GM12878 (cell line): ENCODE measurements at regions not wholly inside any gene's neighbourhood (a gene's known extent, or its start where the extent isn't known, plus 50 kb on each side); places are given as distances from the start of the nearest gene placed in this dataset.

Experiments
- ATAC-seq: fragments of 200-7000 bp; cut with Tn5 transposase; 3 replicates; pipeline ENCODE4 v1.9.1; 2020; ENCODE audit warnings: mild to moderate bottlenecking, moderate library complexity
- BruUV-seq: library from RNA; stranded (reverse); fragments of 400-500 nt; replicated peaks from 2 replicates; lab custom pipeline; 2021; lab: Mats Ljungman, UMichigan
- CTCF ChIA-PET: fragments of 300-600 bp; sonication (Branson Sonifier 250); formaldehyde crosslinking; extraction: SDS; loops from one replicate; lab custom pipeline; 2021; ENCODE audit warnings: inconsistent platforms; lab: Yijun Ruan, JAX
- POLR2A ChIA-PET: fragments of 350-600 bp; formaldehyde crosslinking; extraction: SDS; loops from one replicate; lab custom pipeline; 2021; ENCODE audit warnings: inconsistent platforms; lab: Charles Lee
- RAD21 ChIA-PET: fragments of 300-600 bp; sonication (Branson Sonifier 250); formaldehyde crosslinking; loops from one replicate; lab custom pipeline; 2023; ENCODE audit warnings: antibody characterized with exemption; ENCODE audit not compliant: unreplicated experiment; lab: Charles Lee
- SMC1A ChIA-PET: fragments of 300-600 bp; sonication (Branson Sonifier 250); formaldehyde crosslinking; loops from one replicate; lab custom pipeline; 2023; ENCODE audit not compliant: unreplicated experiment, uncharacterized antibody; lab: Charles Lee
- DNase-seq: peaks from one replicate; pipeline ENCODE4 v3.0.0-alpha.2; 2011; ENCODE audit warnings: low read depth, low spot score
- FAIRE-seq: peaks from 3 replicates; lab custom pipeline; 2011; peaks lifted over from hg19 to GRCh38; lab: Jason Lieb, UNC
- H2AFZ ChIP-seq: 2 replicates; pipeline ENCODE4 v1.6.0; 2011; ENCODE audit warnings: low read depth, low read length, control low read depth; ENCODE audit not compliant: control insufficient read depth
- H3K27ac ChIP-seq: 2 replicates; pipeline ENCODE4 v1.5.1; 2011; ENCODE audit warnings: control low read depth; ENCODE audit not compliant: control insufficient read depth, insufficient read depth
- H3K27me3 ChIP-seq, 2 experiments: replicated peaks in 1 of 2; 2 replicates each; pipeline versions ENCODE4 v1.6.0 to v1.6.1; 2011; ENCODE audit warnings: low read length in 1 of 2; ENCODE audit not compliant: control insufficient read depth in 2 of 2, insufficient read depth in 2 of 2
- H3K36me3 ChIP-seq, 2 experiments: 2 replicates each; pipeline ENCODE4 v1.5.1; 2011; ENCODE audit warnings: low read length in 1 of 2; ENCODE audit not compliant: control insufficient read depth in 2 of 2, insufficient read depth in 2 of 2
- H3K4me1 ChIP-seq: 2 replicates; pipeline ENCODE4 v1.6.1; 2011; ENCODE audit warnings: mild to moderate bottlenecking, low read length, moderate library complexity, mixed read lengths; ENCODE audit not compliant: control insufficient read depth, insufficient read depth
- H3K4me2 ChIP-seq: 2 replicates; pipeline ENCODE4 v1.6.0; 2011; ENCODE audit warnings: control low read depth; ENCODE audit not compliant: control insufficient read depth, insufficient read depth
- H3K4me3 ChIP-seq: fragments of 200-600 bp; sonication (generic); 2 replicates; pipeline ENCODE4 v1.5.1; 2016
- H3K79me2 ChIP-seq: 2 replicates; pipeline ENCODE4 v1.6.0; 2011; ENCODE audit warnings: low read length; ENCODE audit not compliant: control insufficient read depth, insufficient read depth
- H3K9ac ChIP-seq: 2 replicates; pipeline ENCODE4 v1.8.0; 2011; ENCODE audit warnings: low read length, control low read depth, mixed read lengths; ENCODE audit not compliant: control insufficient read depth, insufficient read depth
- H3K9me3 ChIP-seq: replicated peaks from 3 replicates; pipeline ENCODE4 v1.5.1; 2011; ENCODE audit warnings: mild to moderate bottlenecking, low read length; ENCODE audit not compliant: control insufficient read depth, insufficient read depth
- H4K20me1 ChIP-seq: 2 replicates; pipeline ENCODE4 v1.6.0; 2011; ENCODE audit not compliant: control insufficient read depth, insufficient read depth
- BACH1 ChIP-seq: fragments of 450-650 bp; IDR thresholded peaks from 2 replicates; pipeline ENCODE4 v1.6.1; 2017; ENCODE audit warnings: mild to moderate bottlenecking, borderline replicate concordance
- BRCA1 ChIP-seq: IDR thresholded peaks from 2 replicates; pipeline ENCODE4 v1.6.1; 2011; ENCODE audit warnings: low read depth, low read length, improper control_type of control experiment
- CREM ChIP-seq: IDR thresholded peaks from 2 replicates; pipeline ENCODE4 v1.6.1; 2014; ENCODE audit warnings: antibody characterized with exemption, low read depth
- MTA2 ChIP-seq: fragments of 450-650 bp; IDR thresholded peaks from 2 replicates; pipeline ENCODE4 v1.6.1; 2016; ENCODE audit warnings: low read depth, mild to moderate bottlenecking, moderate library complexity
- NR2C1 ChIP-seq: fragments of 450-650 bp; IDR thresholded peaks from 2 replicates; pipeline ENCODE4 v1.6.1; 2017; ENCODE audit warnings: antibody characterized with exemption, mild to moderate bottlenecking, moderate library complexity
- POU2F2 ChIP-seq: IDR thresholded peaks from 3 replicates; pipeline ENCODE4 v1.6.1; 2011; ENCODE audit warnings: low read depth, mild to moderate bottlenecking, low read length, borderline replicate concordance
- REST ChIP-seq: IDR thresholded peaks from 2 replicates; pipeline ENCODE4 v1.6.1; 2012; ENCODE audit warnings: mild to moderate bottlenecking, low read depth, low read length
- ZNF274 ChIP-seq: IDR thresholded peaks from one replicate; pipeline ENCODE4 v1.8.0; 2011; ENCODE audit not compliant: insufficient read length, insufficient read depth
- WGBS: methylation state at CpG from one replicate; pipeline ENCODE4 v1.1.6; 2016; ENCODE audit warnings: low lambda C conversion rate; ENCODE audit not compliant: insufficient replicate concordance, insufficient coverage; ENCODE audit errors: missing lambda C conversion rate; 5-methylcytosine and 5-hydroxymethylcytosine counted together
- in situ Hi-C: fragments of 300-500 bp; cut with MboI; formaldehyde crosslinking; loops from 9 replicates; pipeline ENCODE4 v1.14.3; 2018; ENCODE audit warnings: mixed read lengths
- intact Hi-C: fragments of 100-400 bp; cut with micrococcal nuclease; formaldehyde crosslinking; loops from one replicate; pipeline ENCODE4 v1.14.2; 2022; ENCODE audit not compliant: unreplicated experiment

GRCh38 chr13:111488486-111489132 is 168.2 kb downstream of the TEX29 start:
- no peak for FAIRE-seq
- Histone ChIP-seq H3K4me2 (no peak overlapping the region), H3K27ac (no peak overlapping the region), H3K4me3 (no peak overlapping the region), H2AFZ (no peak overlapping the region), H3K9me3 (no peaks in the 10 kb centered on the region; the same call in 2 of the 3 replicates), H4K20me1 (no peaks in the 10 kb centered on the region), H3K4me1 (no peaks in the 10 kb centered on the region), H3K9ac (no peak overlapping the region), H3K79me2 (no peaks in the 10 kb centered on the region), H3K27me3 (no peaks in the 10 kb centered on the region), H3K36me3 (no peaks in the 10 kb centered on the region)
- SMC1A ChIA-PET, result no interaction called here
- CTCF ChIA-PET, result no interaction called here
- RAD21 ChIA-PET, result no interaction called here
- no TSS peak for BruUV-seq
- no peak for DNase-seq
- WGBS, result 14% methylated on average over 13 of the region's 13 CpGs
- no peak for TF ChIP-seq CREM
- TF ChIP-seq NR2C1, result no peak
- no peak for TF ChIP-seq ZNF274
- intact Hi-C loops, result no loop called here
- in situ Hi-C loops, result no loop called here
- POLR2A ChIA-PET, result no interaction called here
- no peak for ATAC-seq

- no peaks in the 10 kb centered on the region for H3K4me1 ChIP-seq
- intact Hi-C loops (no loop called here), in situ Hi-C loops (no loop called here)
- POLR2A ChIA-PET, result no interaction called here
- no peak for ATAC-seq
- TF ChIP-seq POU2F2 (no peak), BACH1 (no peak), BRCA1 (no peak), REST (no peak), MTA2 (no peak)
- DNase-seq, result no peak
- H3K9me3 ChIP-seq, result no peaks in the 10 kb centered on the region; the same call in 2 of the 3 replicates
- H3K9ac ChIP-seq, result no peak overlapping the region
- no peak overlapping the region for H3K4me2 ChIP-seq
- WGBS, result 34% methylated on average over 8 of the region's 8 CpGs
- CTCF ChIA-PET, result no interaction called here
- no peaks in the 10 kb centered on the region for H3K27me3 ChIP-seq
- H4K20me1 ChIP-seq, result no peaks in the 10 kb centered on the region
- SMC1A ChIA-PET, result no interaction called here
- no peak overlapping the region for H2AFZ ChIP-seq
- RAD21 ChIA-PET, result no interaction called here
- BruUV-seq, result no TSS peak
- no peak overlapping the region for H3K4me3 ChIP-seq
- H3K79me2 ChIP-seq, result no peaks in the 10 kb centered on the region
- FAIRE-seq, result no peak
- H3K36me3 ChIP-seq, result no peaks in the 10 kb centered on the region
- H3K27ac ChIP-seq, result no peak overlapping the region
These were observed 168.9 kb downstream of the TEX29 start for GRCh38 chr13:111489301-111489700.
